Trophoblast cell (in vitro differentiated cells and primary cell): ENCODE measurements at regions not wholly inside any gene's neighbourhood (a gene's known extent, or its start where the extent isn't known, plus 50 kb on each side); places are given as distances from the start of the nearest gene placed in this dataset.

ENCODE experiments used
- DNase-seq, 2 donors: peaks; one replicate each; pipeline ENCODE4 v3.0.0-alpha.2; 2016
- H2AFZ ChIP-seq: 2 replicates; pipeline ENCODE4 v1.6.1; 2013; ENCODE audit warnings: low read length, moderate library complexity, mild to moderate bottlenecking; ENCODE audit not compliant: insufficient read depth, poor library complexity
- H2AK5ac ChIP-seq: 2 replicates; pipeline ENCODE4 v1.6.1; 2013; ENCODE audit warnings: mild to moderate bottlenecking, low read length
- H2BK120ac ChIP-seq: 2 replicates; pipeline ENCODE4 v1.6.1; 2013; ENCODE audit warnings: low read length, mild to moderate bottlenecking, moderate library complexity; ENCODE audit not compliant: insufficient read depth, poor library complexity
- H2BK12ac ChIP-seq: 2 replicates; pipeline ENCODE4 v1.6.1; 2013; ENCODE audit warnings: mild to moderate bottlenecking, low read length, moderate library complexity
- H2BK5ac ChIP-seq: 2 replicates; pipeline ENCODE4 v1.6.1; 2013; ENCODE audit warnings: low read length, low read depth, moderate library complexity, mild to moderate bottlenecking; ENCODE audit not compliant: poor library complexity
- H3K14ac ChIP-seq: 2 replicates; pipeline ENCODE4 v1.6.1; 2013; ENCODE audit warnings: mild to moderate bottlenecking, low read length
- H3K18ac ChIP-seq: 2 replicates; pipeline ENCODE4 v1.6.1; 2013; ENCODE audit warnings: mild to moderate bottlenecking, low read length
- H3K23ac ChIP-seq: 2 replicates; pipeline ENCODE4 v1.6.1; 2013; ENCODE audit warnings: low read length
- H3K27ac ChIP-seq: 2 replicates; pipeline ENCODE4 v1.5.1; 2013; ENCODE audit warnings: low read depth, mild to moderate bottlenecking, inconsistent platforms, low read length, moderate library complexity
- H3K27me3 ChIP-seq: 2 replicates; pipeline ENCODE4 v1.6.1; 2013; ENCODE audit warnings: inconsistent platforms, mild to moderate bottlenecking, low read length, moderate library complexity; ENCODE audit not compliant: insufficient read depth
- H3K36me3 ChIP-seq, 2 experiments: 1 replicate in 1 of 2; 2 replicates in 1 of 2; pipeline ENCODE4 v1.6.1; 2013; ENCODE audit warnings: low read length in 2 of 2, mild to moderate bottlenecking in 2 of 2, moderate library complexity in 1 of 2; ENCODE audit not compliant: insufficient read depth in 2 of 2, control insufficient read depth in 1 of 2
- H3K4ac ChIP-seq: 2 replicates; pipeline ENCODE4 v1.6.1; 2013; ENCODE audit warnings: low read depth, mild to moderate bottlenecking, low read length, moderate library complexity
- H3K4me1 ChIP-seq, 2 experiments: 1 replicate in 1 of 2; 2 replicates in 1 of 2; pipeline ENCODE4 v1.6.1; 2013; ENCODE audit warnings: low read length in 2 of 2, mild to moderate bottlenecking in 2 of 2, moderate library complexity in 1 of 2; ENCODE audit not compliant: insufficient read depth in 2 of 2, control insufficient read depth in 1 of 2
- H3K4me2 ChIP-seq: 2 replicates; pipeline ENCODE4 v1.6.1; 2013; ENCODE audit warnings: inconsistent platforms, mild to moderate bottlenecking, low read length, moderate library complexity
- H3K4me3 ChIP-seq: 2 replicates; pipeline ENCODE4 v1.5.1; 2013; ENCODE audit warnings: mild to moderate bottlenecking, low read depth, low read length, inconsistent platforms
- H3K79me1 ChIP-seq: one replicate; pipeline ENCODE4 v1.6.1; 2013; ENCODE audit warnings: low read length
- H3K79me2 ChIP-seq: 2 replicates; pipeline ENCODE4 v1.6.1; 2013; ENCODE audit warnings: low read length, mild to moderate bottlenecking; ENCODE audit not compliant: control insufficient read depth, insufficient read depth, poor library complexity
- H3K9ac ChIP-seq: 2 replicates; pipeline ENCODE4 v1.6.1; 2013; ENCODE audit warnings: mild to moderate bottlenecking, low read length
- H3K9me3 ChIP-seq: 2 replicates; pipeline ENCODE4 v1.6.1; 2013; ENCODE audit warnings: low read depth, mild to moderate bottlenecking, control low read depth, inconsistent platforms, low read length; ENCODE audit not compliant: insufficient read depth
- H4K12ac ChIP-seq: 2 replicates; pipeline ENCODE4 v1.6.1; 2013; ENCODE audit warnings: low read depth, mild to moderate bottlenecking, low read length, moderate library complexity
- H4K8ac ChIP-seq: 2 replicates; pipeline ENCODE4 v1.6.1; 2013; ENCODE audit warnings: low read depth, mild to moderate bottlenecking, low read length, moderate library complexity
- H4K91ac ChIP-seq: one replicate; pipeline ENCODE4 v1.6.1; 2013; ENCODE audit warnings: low read depth, mild to moderate bottlenecking, low read length, moderate library complexity
- WGBS: extraction: QIAGEN DNeasy Blood & Tissue Kit; methylation state at CpG from one replicate; pipeline ENCODE4 v1.1.7; 2013; ENCODE audit warnings: missing lambda C conversion rate; ENCODE audit not compliant: insufficient read length, insufficient coverage; ENCODE audit errors: extremely low coverage; 5-methylcytosine and 5-hydroxymethylcytosine counted together

GRCh38 chr5:66242050-66242715, 98.1 kb downstream of the SREK1 start:
- H3K36me3 ChIP-seq: no peaks in the 10 kb centered on the region
- H3K4me2 ChIP-seq: no peak overlapping the region
- no peak overlapping the region for H2BK120ac ChIP-seq
- H3K79me1 ChIP-seq: no peaks in the 10 kb centered on the region
- H4K8ac ChIP-seq: no peak overlapping the region
- no CpG with 5 or more reads among the region's 5 CpGs for WGBS
- no peak overlapping the region for H3K18ac ChIP-seq
- H3K27me3 ChIP-seq: no peaks in the 10 kb centered on the region
- no peak overlapping the region for H3K9ac ChIP-seq
- H2BK5ac ChIP-seq: no peak overlapping the region
- H3K23ac ChIP-seq: no peak overlapping the region
- no peak overlapping the region for H4K91ac ChIP-seq
- no peak overlapping the region for H3K14ac ChIP-seq
- H3K4ac ChIP-seq: no peak overlapping the region
- H3K79me2 ChIP-seq: no peaks in the 10 kb centered on the region
- H4K12ac ChIP-seq: no peak overlapping the region
- H3K4me3 ChIP-seq: no peak overlapping the region
- H3K4me1 ChIP-seq: no peaks in the 10 kb centered on the region
- no peaks in the 10 kb centered on the region for H3K9me3 ChIP-seq
- DNase-seq: no peak
- no peak overlapping the region for H2BK12ac ChIP-seq
- H3K27ac ChIP-seq: no peak overlapping the region
- no peak overlapping the region for H2AK5ac ChIP-seq
- H2AFZ ChIP-seq: no peak overlapping the region

GRCh38 chr5:66246608-66247007, 102.5 kb downstream of the SREK1 start:
- H4K8ac ChIP-seq: no peak overlapping the region
- H2BK5ac ChIP-seq: no peak overlapping the region
- H4K91ac ChIP-seq: no peak overlapping the region
- no peaks in the 10 kb centered on the region for H3K79me2 ChIP-seq
- H3K9me3 ChIP-seq: no peaks in the 10 kb centered on the region
- peak; percentile 4 to 39 for DNase-seq
- H3K4ac ChIP-seq: no peak overlapping the region
- H3K4me2 ChIP-seq: no peak overlapping the region
- H3K9ac ChIP-seq: no peak overlapping the region
- H3K18ac ChIP-seq: no peak overlapping the region
- no peak overlapping the region for H2AK5ac ChIP-seq
- no peak overlapping the region for H3K14ac ChIP-seq
- H3K36me3 ChIP-seq: no peaks in the 10 kb centered on the region
- no peaks in the 10 kb centered on the region for H3K79me1 ChIP-seq
- H3K4me1 ChIP-seq: no peaks in the 10 kb centered on the region
- no peak overlapping the region for H2BK120ac ChIP-seq
- H3K4me3 ChIP-seq: no peak overlapping the region
- no peak overlapping the region for H3K27ac ChIP-seq
- no peak overlapping the region for H4K12ac ChIP-seq
- H3K27me3 ChIP-seq: no peaks in the 10 kb centered on the region
- WGBS: no CpG with 5 or more reads among the region's 6 CpGs
- H2AFZ ChIP-seq: no peak overlapping the region
- H2BK12ac ChIP-seq: no peak overlapping the region
- H3K23ac ChIP-seq: no peak overlapping the region

GRCh38 chr5:66247176-66247960, 103.3 kb downstream of the SREK1 start:
- peak; percentile 64 to 90 for DNase-seq
- Histone ChIP-seq H3K4ac (no peak overlapping the region), H4K91ac (no peak overlapping the region), H2AFZ (no peak overlapping the region), H2BK5ac (no peak overlapping the region), H3K27ac (no peak overlapping the region), H2BK120ac (no peak overlapping the region), H3K14ac (no peak overlapping the region), H3K23ac (no peak overlapping the region), H3K9me3 (no peaks in the 10 kb centered on the region), H3K79me2 (no peaks in the 10 kb centered on the region), H3K18ac (no peak overlapping the region), H3K79me1 (no peaks in the 10 kb centered on the region), H3K4me1 (no peaks in the 10 kb centered on the region), H3K9ac (no peak overlapping the region), H3K36me3 (no peaks in the 10 kb centered on the region), H3K4me3 (no peak overlapping the region), H2AK5ac (no peak overlapping the region), H4K12ac (no peak overlapping the region), H2BK12ac (no peak overlapping the region), H4K8ac (no peak overlapping the region), H3K27me3 (no peaks in the 10 kb centered on the region), H3K4me2 (no peak overlapping the region)
- no CpG with 5 or more reads among the region's 4 CpGs for WGBS

GRCh38 chr5:66248874-66249273, 104.8 kb downstream of the SREK1 start:
- Histone ChIP-seq H4K8ac (no peak overlapping the region), H3K18ac (no peak overlapping the region), H3K36me3 (no peaks in the 10 kb centered on the region), H3K79me1 (no peaks in the 10 kb centered on the region), H3K23ac (no peak overlapping the region), H3K4me2 (no peak overlapping the region), H4K91ac (no peak overlapping the region), H4K12ac (no peak overlapping the region), H2BK12ac (no peak overlapping the region), H2BK120ac (no peak overlapping the region), H3K4me1 (peaks cover 0 to 4% of the 10 kb centered on the region in 2 experiments), H3K27ac (no peak overlapping the region), H3K9ac (no peak overlapping the region), H3K4ac (no peak overlapping the region), H3K27me3 (no peaks in the 10 kb centered on the region), H3K9me3 (no peaks in the 10 kb centered on the region), H3K79me2 (peaks cover 2% of the 10 kb centered on the region), H2AFZ (no peak overlapping the region), H3K14ac (no peak overlapping the region), H2BK5ac (no peak overlapping the region), H2AK5ac (no peak overlapping the region), H3K4me3 (no peak overlapping the region)
- whole genome bisulfite sequencing: no CpG with 5 or more reads among the region's 2 CpGs
- no peak for DNase-seq
